Progenitor cell of endocrine pancreas (in vitro differentiated cells): ENCODE measurements at regions not wholly inside any gene's neighbourhood (a gene's known extent, or its start where the extent isn't known, plus 50 kb on each side); places are given as distances from the start of the nearest gene placed in this dataset.

Experiments used
- DNase-seq: peaks from one replicate; pipeline ENCODE4 v3.0.0; 2021; ENCODE audit warnings: low spot score; ENCODE audit not compliant: unreplicated experiment
- H3K27ac Mint-ChIP-seq: 2 replicates; pipeline ENCODE4 v1.8.0; 2021; ENCODE audit warnings: mild to moderate bottlenecking, moderate library complexity, mixed read lengths
- H3K27me3 Mint-ChIP-seq: 2 replicates; pipeline ENCODE4 v1.8.0; 2021; ENCODE audit warnings: mixed read lengths
- H3K36me3 Mint-ChIP-seq: 2 replicates; pipeline ENCODE4 v1.8.0; 2022; ENCODE audit warnings: mixed read lengths; ENCODE audit not compliant: insufficient read depth
- H3K4me1 Mint-ChIP-seq: 2 replicates; pipeline ENCODE4 v1.8.0; 2021; ENCODE audit warnings: low read depth, mixed read lengths
- H3K4me3 Mint-ChIP-seq: 2 replicates; pipeline ENCODE4 v1.8.0; 2021; ENCODE audit warnings: low read depth, mild to moderate bottlenecking, moderate library complexity, mixed read lengths
- H3K9me3 Mint-ChIP-seq: 2 replicates; pipeline ENCODE4 v1.8.0; 2021; ENCODE audit warnings: low read depth, mixed read lengths
- CTCF ChIP-seq: fragments of 200-600 bp; sonication (generic); IDR thresholded peaks from one replicate; pipeline ENCODE4 v1.5.0; 2021; ENCODE audit warnings: antibody characterized with exemption, mild to moderate bottlenecking; ENCODE audit not compliant: unreplicated experiment

- H3K27ac Mint-ChIP-seq: no peak overlapping the region
- peaks cover 16% of the 10 kb centered on the region for H3K9me3 Mint-ChIP-seq
- H3K36me3 Mint-ChIP-seq: peaks cover 1% of the 10 kb centered on the region
- no peaks in the 10 kb centered on the region for H3K27me3 Mint-ChIP-seq
- H3K4me1 Mint-ChIP-seq: no peaks in the 10 kb centered on the region
- no peak for TF ChIP-seq CTCF
- no peak for DNase-seq
- no peak overlapping the region for H3K4me3 Mint-ChIP-seq
Observed at GRCh38 chr9:13383855-13384254, 104.4 kb upstream of the MPDZ start.

- H3K4me1 Mint-ChIP-seq: no peaks in the 10 kb centered on the region
- H3K4me3 Mint-ChIP-seq: no peak overlapping the region
- no peak for DNase-seq
- no peak for TF ChIP-seq CTCF
- peaks cover 16% of the 10 kb centered on the region for H3K9me3 Mint-ChIP-seq
- H3K27ac Mint-ChIP-seq: no peak overlapping the region
- no peaks in the 10 kb centered on the region for H3K27me3 Mint-ChIP-seq
- H3K36me3 Mint-ChIP-seq: peaks cover 1% of the 10 kb centered on the region
Observed at GRCh38 chr9:13383216-13383615, 103.7 kb upstream of the MPDZ start.

- no peak for TF ChIP-seq CTCF
Observed at GRCh38 chr9:13382595-13382994, 103.1 kb upstream of the MPDZ start.

GRCh38 chr9:13380903-13381302 lies 101.4 kb upstream of the MPDZ start:
- Mint-ChIP-seq H3K4me3 (no peak overlapping the region), H3K27me3 (no peaks in the 10 kb centered on the region), H3K9me3 (peaks cover 14% of the 10 kb centered on the region), H3K27ac (no peak overlapping the region), H3K36me3 (peaks cover 1% of the 10 kb centered on the region), H3K4me1 (no peaks in the 10 kb centered on the region)
- TF ChIP-seq CTCF: no peak
- DNase-seq: no peak

More at GRCh38 chr9:13382595-13382994, 103.1 kb upstream of the MPDZ start:
- Mint-ChIP-seq H3K4me1 (no peaks in the 10 kb centered on the region), H3K36me3 (peaks cover 1% of the 10 kb centered on the region), H3K4me3 (no peak overlapping the region), H3K27ac (no peak overlapping the region), H3K27me3 (no peaks in the 10 kb centered on the region), H3K9me3 (peaks cover 16% of the 10 kb centered on the region)
- DNase-seq: no peak

- H3K4me3 Mint-ChIP-seq: no peak overlapping the region
Observed at GRCh38 chr9:13378154-13378553, 98.7 kb upstream of the MPDZ start.

More at GRCh38 chr9:13378154-13378553, 98.7 kb upstream of the MPDZ start:
- no peaks in the 10 kb centered on the region for H3K36me3 Mint-ChIP-seq
- H3K4me1 Mint-ChIP-seq: no peaks in the 10 kb centered on the region
- H3K9me3 Mint-ChIP-seq: no peaks in the 10 kb centered on the region
- no peaks in the 10 kb centered on the region for H3K27me3 Mint-ChIP-seq
- DNase-seq: no peak
- no peak overlapping the region for H3K27ac Mint-ChIP-seq
- TF ChIP-seq CTCF: no peak
